Breast epithelium (tissue), 3 donors: ENCODE measurements at regions not wholly inside any gene's neighbourhood (a gene's known extent, or its start where the extent isn't known, plus 50 kb on each side); places are given as distances from the start of the nearest gene placed in this dataset.

Source experiments
- CTCF ChIP-seq, 3 donors: fragments of 450-650 bp; IDR thresholded peaks; one replicate each; pipeline ENCODE4 v1.5.1; 2016 to 2017; ENCODE audit warnings: antibody characterized with exemption in 3 of 3, mild to moderate bottlenecking in 3 of 3, moderate library complexity in 3 of 3
- POLR2A ChIP-seq: fragments of 450-650 bp; IDR thresholded peaks from one replicate; pipeline ENCODE4 v1.6.1; 2016; ENCODE audit warnings: antibody characterized with exemption, mild to moderate bottlenecking, moderate library complexity

GRCh38 chr13:64568748-64569147 is 2661.4 kb downstream of the PCDH9 start:
- TF ChIP-seq CTCF (IDR thresholded peaks at IDR 0.05) (no peak), POLR2A (no peak)
